BLaER1 (cell line): ENCODE measurements at regions not wholly inside any gene's neighbourhood (a gene's known extent, or its start where the extent isn't known, plus 50 kb on each side); places are given as distances from the start of the nearest gene placed in this dataset.
A peak's percentile ranks its signal among the peaks of the same experiment; 100 is the strongest.

Experiments used
- H3K27ac ChIP-seq: shearing (Covaris generic); formaldehyde crosslinking; 2 replicates; pipeline ENCODE4 v1.8.1; 2022
- H3K27me3 ChIP-seq: shearing (Covaris generic); formaldehyde crosslinking; 2 replicates; pipeline ENCODE4 v1.8.1; 2022
- H3K36me3 ChIP-seq: shearing (Covaris generic); formaldehyde crosslinking; 2 replicates; pipeline ENCODE4 v1.8.1; 2022
- H3K4me1 ChIP-seq: shearing (Covaris generic); formaldehyde crosslinking; 2 replicates; pipeline ENCODE4 v1.8.1; 2022
- H3K4me2 ChIP-seq: shearing (Covaris generic); formaldehyde crosslinking; 2 replicates; pipeline ENCODE4 v1.8.1; 2022
- H3K4me3 ChIP-seq: shearing (Covaris generic); formaldehyde crosslinking; 2 replicates; pipeline ENCODE4 v1.8.1; 2022
- H3K9ac ChIP-seq: shearing (Covaris generic); formaldehyde crosslinking; 2 replicates; pipeline ENCODE4 v1.8.1; 2022
- H3K9me3 ChIP-seq: shearing (Covaris generic); formaldehyde crosslinking; 2 replicates; pipeline ENCODE4 v1.8.1; 2022
- H4K20me1 ChIP-seq: shearing (Covaris generic); formaldehyde crosslinking; 2 replicates; pipeline ENCODE4 v1.8.1; 2022
- Cebpa-rat ChIP-seq: shearing (Covaris generic); IDR thresholded peaks from 2 replicates; pipeline ENCODE4 v1.8.1; 2022

DNA sequence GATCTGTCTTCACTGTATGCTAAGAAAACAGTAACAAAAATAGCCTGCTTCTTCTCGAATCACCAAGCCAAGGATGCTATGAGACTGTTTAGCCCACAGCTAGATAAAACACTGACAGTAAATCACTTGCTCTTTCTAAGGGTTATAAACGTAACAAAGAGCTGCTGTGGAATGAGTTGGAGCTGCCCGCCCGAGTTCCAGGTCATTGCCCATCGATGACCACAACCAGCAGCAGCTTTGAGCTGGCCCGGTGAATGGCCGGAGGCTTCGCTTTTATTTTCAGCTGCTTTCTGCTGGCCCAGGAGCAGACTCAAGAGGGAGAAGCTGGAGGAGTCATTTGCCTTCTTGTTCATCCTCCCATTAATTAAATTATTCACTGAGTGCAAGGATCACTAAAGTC, 82.2 kb upstream of the CDH4 start:
- peaks cover 12% of the 10 kb centered on the region; the same call in 1 of the 2 replicates for H3K9me3 ChIP-seq
- no peaks in the 10 kb centered on the region for H3K27me3 ChIP-seq
- H3K4me1 ChIP-seq, result peaks cover 15% of the 10 kb centered on the region
- no peak for TF ChIP-seq Cebpa-rat
- H3K4me3 ChIP-seq, result no peak overlapping the region
- no peaks in the 10 kb centered on the region for H4K20me1 ChIP-seq
- no peak overlapping the region for H3K27ac ChIP-seq
- no peak overlapping the region for H3K4me2 ChIP-seq
- no peak overlapping the region for H3K9ac ChIP-seq
- H3K36me3 ChIP-seq, result no peaks in the 10 kb centered on the region

DNA sequence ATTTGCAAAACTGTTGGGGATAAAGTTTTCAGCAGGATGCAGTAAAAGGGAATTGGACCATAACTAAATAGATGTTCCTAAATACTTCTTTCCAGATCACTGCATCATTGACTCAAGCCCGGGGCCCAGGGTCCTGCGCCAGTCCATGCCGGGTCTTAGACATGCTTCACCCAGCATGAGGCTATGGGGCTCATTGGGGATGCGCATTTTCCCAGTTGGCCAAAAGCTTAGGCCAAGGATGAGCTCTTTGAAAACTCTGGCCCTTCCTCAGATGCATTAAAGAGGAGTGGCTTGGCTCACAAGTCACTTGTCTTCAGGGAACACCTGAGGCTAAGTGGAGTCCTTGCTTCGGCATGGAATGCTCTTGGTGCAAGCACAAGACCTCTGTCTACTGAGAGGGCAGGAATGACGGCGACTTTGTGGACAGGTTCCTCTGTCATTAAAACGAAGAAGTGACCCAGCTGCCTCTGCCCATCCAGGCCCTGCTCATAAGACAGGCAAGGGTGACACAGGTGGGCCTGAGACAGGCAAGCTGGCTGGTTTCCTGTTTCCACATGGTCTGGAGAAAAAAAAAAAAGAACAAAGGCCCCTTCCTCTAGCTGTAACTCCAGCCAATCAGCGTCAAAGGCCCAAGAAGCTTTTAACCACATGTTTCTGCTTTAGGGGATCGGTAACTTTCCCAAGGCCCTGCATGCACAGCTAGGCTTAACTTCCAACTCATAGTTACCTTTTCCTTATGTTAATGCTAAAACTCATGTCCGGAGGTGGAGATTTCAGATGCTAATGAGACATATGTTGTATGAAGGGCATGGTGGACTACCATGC, 81.4 kb upstream of the CDH4 start:
- Histone ChIP-seq H3K4me1 (peaks cover 15% of the 10 kb centered on the region), H3K9ac (no peak overlapping the region), H3K27me3 (no peaks in the 10 kb centered on the region), H3K27ac (no peak overlapping the region), H4K20me1 (no peaks in the 10 kb centered on the region), H3K9me3 (peaks cover 14% of the 10 kb centered on the region), H3K36me3 (no peaks in the 10 kb centered on the region), H3K4me2 (peak overlapping the region; percentile 7), H3K4me3 (no peak overlapping the region)
- TF ChIP-seq Cebpa-rat, result no peak

DNA sequence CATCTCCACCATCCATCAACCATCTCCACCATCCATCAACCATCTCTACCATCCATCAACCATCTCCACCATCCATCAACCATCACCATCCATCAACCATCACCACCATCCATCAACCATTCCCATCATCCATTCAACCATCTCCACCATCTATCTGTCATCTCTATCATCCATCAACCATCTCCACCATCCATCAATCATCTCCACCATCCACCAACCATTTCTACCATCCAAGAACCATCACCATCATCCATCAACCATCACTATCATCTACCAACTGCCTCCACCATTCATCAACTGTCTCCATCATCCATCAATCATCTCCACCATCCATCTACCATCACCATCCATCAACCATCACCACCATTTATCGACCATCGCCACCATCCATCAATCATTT, 78.8 kb upstream of the CDH4 start:
- Histone ChIP-seq H3K4me1 (peaks cover 15% of the 10 kb centered on the region), H3K36me3 (no peaks in the 10 kb centered on the region), H3K4me2 (no peak overlapping the region), H3K27me3 (no peaks in the 10 kb centered on the region), H3K9me3 (peaks cover 21% of the 10 kb centered on the region), H3K9ac (no peak overlapping the region), H3K27ac (no peak overlapping the region), H3K4me3 (no peak overlapping the region), H4K20me1 (no peaks in the 10 kb centered on the region)
- TF ChIP-seq Cebpa-rat, result no peak

- peaks cover 21% of the 10 kb centered on the region for H3K9me3 ChIP-seq
- peaks cover 15% of the 10 kb centered on the region for H3K4me1 ChIP-seq
- H4K20me1 ChIP-seq, result no peaks in the 10 kb centered on the region
- H3K9ac ChIP-seq, result no peak overlapping the region
- H3K27ac ChIP-seq, result no peak overlapping the region
- no peak overlapping the region for H3K4me3 ChIP-seq
- H3K27me3 ChIP-seq, result no peaks in the 10 kb centered on the region
- H3K36me3 ChIP-seq, result no peaks in the 10 kb centered on the region
- no peak for TF ChIP-seq Cebpa-rat
- H3K4me2 ChIP-seq, result no peak overlapping the region
Measured at GRCh38 chr20:61173961-61174725, 77.9 kb upstream of the CDH4 start.

DNA sequence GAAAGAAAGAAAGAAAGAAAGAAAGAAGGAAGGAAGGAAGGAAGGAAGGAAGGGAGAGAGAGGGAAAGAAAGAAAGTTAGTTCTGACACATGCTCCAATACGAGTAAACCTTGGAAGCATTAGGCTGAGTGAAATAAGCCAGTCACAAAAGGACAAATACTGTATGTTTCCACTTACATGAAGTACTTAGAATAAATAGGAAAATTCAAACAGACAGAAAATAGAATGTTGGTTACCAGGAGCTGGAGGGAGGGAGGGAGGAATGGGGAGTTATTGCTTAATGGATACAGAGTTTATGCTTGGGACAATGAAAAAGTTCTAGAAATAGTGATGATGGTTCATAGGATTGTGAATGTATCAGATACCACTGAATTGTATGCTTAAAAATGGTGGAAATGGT, 75.2 kb upstream of the CDH4 start:
- Histone ChIP-seq H3K9ac (no peak overlapping the region), H3K27me3 (no peaks in the 10 kb centered on the region), H3K9me3 (peaks cover 21% of the 10 kb centered on the region), H3K4me1 (no peaks in the 10 kb centered on the region), H3K4me3 (no peak overlapping the region), H4K20me1 (no peaks in the 10 kb centered on the region), H3K4me2 (no peak overlapping the region), H3K27ac (no peak overlapping the region), H3K36me3 (no peaks in the 10 kb centered on the region)
- no peak for TF ChIP-seq Cebpa-rat

DNA sequence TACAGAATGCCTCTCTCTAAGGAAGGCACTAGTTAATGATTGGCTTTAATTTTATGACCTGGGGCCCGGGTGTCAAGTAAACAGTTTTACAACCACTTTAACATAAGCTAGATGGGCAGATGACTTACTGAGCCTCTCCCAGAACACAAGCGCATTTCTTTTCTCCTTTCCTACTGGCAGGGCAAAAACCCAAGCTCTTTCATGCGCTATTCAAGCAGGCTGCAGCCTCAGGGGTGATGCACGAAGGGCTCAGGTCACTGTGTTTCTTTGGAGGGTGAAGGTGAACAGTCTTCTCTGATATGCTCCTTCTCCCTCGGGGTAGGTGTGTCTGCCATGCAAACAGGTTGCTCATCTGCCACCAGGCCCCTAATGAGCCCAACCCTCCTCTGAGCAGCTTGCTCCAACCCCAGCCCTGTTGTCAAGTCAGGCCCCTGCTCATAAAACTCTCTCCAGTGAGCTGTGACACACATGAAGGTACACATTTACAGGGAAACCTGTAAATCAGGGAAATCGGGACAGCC, 73.5 kb upstream of the CDH4 start:
- no peaks in the 10 kb centered on the region for H3K36me3 ChIP-seq
- no peak for TF ChIP-seq Cebpa-rat
- no peaks in the 10 kb centered on the region for H4K20me1 ChIP-seq
- no peak overlapping the region for H3K4me2 ChIP-seq
- H3K9me3 ChIP-seq, result peaks cover 21% of the 10 kb centered on the region
- H3K4me3 ChIP-seq, result no peak overlapping the region
- no peaks in the 10 kb centered on the region for H3K4me1 ChIP-seq
- no peaks in the 10 kb centered on the region for H3K27me3 ChIP-seq
- H3K9ac ChIP-seq, result no peak overlapping the region
- H3K27ac ChIP-seq, result no peak overlapping the region

DNA sequence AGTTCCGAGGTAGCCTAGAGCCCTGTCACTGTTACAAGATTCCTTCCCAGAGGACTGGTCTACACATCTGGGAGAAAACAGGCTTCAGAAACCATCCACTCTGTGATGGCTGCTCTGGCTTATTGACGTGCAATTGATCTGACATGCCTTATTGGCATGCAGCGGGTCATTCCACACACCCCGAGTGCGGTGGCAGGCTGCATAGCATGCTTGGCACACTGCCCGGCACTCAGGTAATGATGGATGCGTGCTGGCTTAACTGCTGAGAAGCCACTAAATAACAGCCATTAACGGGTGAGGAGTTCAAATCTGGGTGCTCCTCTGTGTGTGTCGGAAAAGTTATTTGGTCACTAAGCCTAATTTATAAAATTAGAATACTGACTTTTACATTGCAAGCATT, 67.9 kb upstream of the CDH4 start:
- TF ChIP-seq Cebpa-rat, result no peak

GRCh38 chr20:61185181-61185580, 66.9 kb upstream of the CDH4 start:
- Histone ChIP-seq H3K9me3 (no peaks in the 10 kb centered on the region), H3K36me3 (no peaks in the 10 kb centered on the region), H4K20me1 (no peaks in the 10 kb centered on the region), H3K4me1 (no peaks in the 10 kb centered on the region), H3K4me2 (no peak overlapping the region), H3K4me3 (no peak overlapping the region), H3K9ac (no peak overlapping the region), H3K27ac (no peak overlapping the region), H3K27me3 (no peaks in the 10 kb centered on the region)
- TF ChIP-seq Cebpa-rat, result no peak

More for the DNA sequence above, 67.9 kb upstream of the CDH4 start:
- Histone ChIP-seq H3K9ac (no peak overlapping the region), H3K27me3 (no peaks in the 10 kb centered on the region), H3K9me3 (no peaks in the 10 kb centered on the region), H3K27ac (no peak overlapping the region), H3K4me1 (no peaks in the 10 kb centered on the region), H4K20me1 (no peaks in the 10 kb centered on the region), H3K4me2 (no peak overlapping the region), H3K4me3 (no peak overlapping the region), H3K36me3 (no peaks in the 10 kb centered on the region)

DNA sequence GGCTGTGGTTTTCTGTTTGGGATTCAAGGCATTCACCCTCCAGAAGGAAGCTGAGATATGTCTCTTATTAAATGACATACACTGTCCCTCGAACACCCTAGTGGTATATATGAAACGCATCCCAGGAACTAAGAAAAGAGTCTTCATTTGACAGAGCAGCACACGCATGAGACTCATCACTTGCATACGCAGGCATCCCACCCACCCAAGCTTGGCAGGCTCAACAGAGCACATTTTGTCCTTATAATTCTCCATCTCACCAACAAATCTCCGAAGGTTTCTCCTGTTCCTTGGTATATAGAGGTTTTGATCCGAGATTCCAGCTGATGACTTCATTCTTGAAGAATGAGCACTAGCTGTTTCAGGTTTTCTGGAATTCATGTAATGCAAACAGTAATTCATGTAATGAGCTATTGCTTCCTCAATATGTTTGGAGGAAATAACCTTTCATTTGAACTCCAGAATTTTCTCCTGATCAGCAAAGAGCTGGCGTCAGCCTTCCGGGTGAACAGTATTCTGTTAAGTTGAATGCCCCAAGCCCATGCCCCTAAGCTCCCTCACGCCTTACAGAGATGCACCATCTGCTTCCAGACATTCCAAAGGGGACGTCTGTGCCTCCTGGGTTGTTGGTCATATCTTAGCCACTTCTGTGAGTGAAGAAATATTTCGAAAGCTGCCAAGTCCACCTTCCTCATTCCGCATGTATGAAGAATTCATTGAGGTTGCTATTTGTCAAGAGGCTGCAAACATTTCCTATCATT, 66.0 kb upstream of the CDH4 start:
- Histone ChIP-seq H3K36me3 (no peaks in the 10 kb centered on the region), H3K9ac (no peak overlapping the region), H3K27me3 (no peaks in the 10 kb centered on the region), H3K4me3 (no peak overlapping the region), H3K4me2 (no peak overlapping the region), H3K27ac (no peak overlapping the region), H3K9me3 (no peaks in the 10 kb centered on the region), H4K20me1 (no peaks in the 10 kb centered on the region), H3K4me1 (no peaks in the 10 kb centered on the region)
- TF ChIP-seq Cebpa-rat, result no peak
